GM19372 (cell line): ENCODE measurements at regions not wholly inside any gene's neighbourhood (a gene's known extent, or its start where the extent isn't known, plus 50 kb on each side); places are given as distances from the start of the nearest gene placed in this dataset.

Source experiments
- ATAC-seq: cut with Tn5 transposase; IDR thresholded peaks from one replicate; pipeline ENCODE4 v1.9.1; 2021; ENCODE audit warnings: mild to moderate bottlenecking, low read depth, moderate library complexity; ENCODE audit not compliant: unreplicated experiment

DNA sequence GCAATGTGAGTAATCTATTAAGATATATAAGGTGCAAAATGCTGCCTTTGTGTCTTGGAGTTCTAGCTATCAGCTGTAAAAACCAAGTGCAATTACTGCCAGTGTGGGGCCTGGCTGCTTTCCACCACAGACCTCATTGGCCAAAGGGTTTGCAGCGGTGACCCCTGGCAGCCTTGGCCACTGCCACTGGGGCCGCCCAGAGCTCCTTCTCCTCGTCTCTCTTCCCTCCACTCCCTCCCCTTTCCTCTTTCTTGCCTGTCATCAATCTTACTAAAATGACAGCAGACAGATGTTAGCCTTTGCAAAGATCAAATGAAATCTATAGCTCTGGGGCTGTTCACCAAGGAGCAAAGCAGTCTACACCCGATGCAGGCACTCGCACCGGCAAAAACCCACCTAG lies 986.3 kb downstream of the BCL11A start:
- no peak for ATAC-seq

DNA sequence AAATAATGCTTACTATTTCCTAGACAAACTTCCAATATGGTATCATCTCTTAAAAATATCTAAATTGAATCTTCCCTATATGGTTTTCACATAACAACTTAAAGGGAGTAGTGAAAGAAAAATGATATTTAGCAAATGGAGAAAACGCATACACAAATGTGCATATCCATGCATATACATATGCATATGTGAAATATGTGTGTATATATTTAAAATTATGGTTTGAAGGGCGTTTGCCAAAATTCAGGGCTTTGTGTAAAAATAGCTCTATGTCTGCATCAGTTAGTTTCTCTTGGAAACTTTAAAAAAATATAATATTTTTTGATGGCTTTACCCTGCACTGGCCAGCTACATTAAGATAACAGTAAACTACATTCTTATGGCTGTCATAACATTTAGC lies 986.7 kb downstream of the BCL11A start:
- no peak for ATAC-seq

DNA sequence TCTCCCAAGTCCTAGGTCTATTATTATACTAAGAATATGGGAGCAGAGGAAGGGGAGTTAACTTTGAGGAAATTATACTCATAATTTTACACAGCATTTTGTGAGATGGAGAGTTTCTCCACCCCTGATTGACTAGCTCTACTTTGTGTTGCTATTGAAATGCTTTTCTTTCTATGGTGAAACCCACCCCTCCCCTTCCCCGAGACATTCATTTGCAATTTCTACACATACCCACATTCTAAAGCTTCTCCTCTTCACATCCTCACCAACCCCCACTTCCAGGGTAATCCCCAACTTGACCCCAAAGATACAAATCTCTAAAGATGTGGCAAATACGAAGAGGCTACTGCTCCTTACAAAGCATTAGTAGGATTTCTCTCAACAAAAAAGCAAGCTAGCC lies 992.2 kb downstream of the BCL11A start:
- no peak for ATAC-seq

DNA sequence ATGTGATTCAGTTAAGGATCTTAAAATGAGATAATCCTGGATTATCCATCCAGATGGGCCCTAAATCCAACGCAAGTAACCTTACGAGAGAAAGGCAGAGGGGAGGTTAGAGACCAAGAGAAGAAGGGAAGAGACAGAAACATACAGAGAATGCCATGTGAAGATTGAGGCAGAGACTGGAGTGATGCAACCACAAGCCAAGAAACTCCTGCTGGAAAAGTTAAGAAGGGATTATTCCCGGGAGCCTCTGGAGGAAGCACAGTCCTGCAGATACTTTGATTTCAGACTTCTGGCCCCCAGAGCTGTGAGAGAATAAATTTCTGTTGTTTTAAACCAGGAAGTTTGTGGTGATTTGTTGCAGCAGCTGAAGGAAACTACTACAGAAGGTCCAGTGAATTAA lies 992.7 kb downstream of the BCL11A start:
- ATAC-seq: no peak

DNA sequence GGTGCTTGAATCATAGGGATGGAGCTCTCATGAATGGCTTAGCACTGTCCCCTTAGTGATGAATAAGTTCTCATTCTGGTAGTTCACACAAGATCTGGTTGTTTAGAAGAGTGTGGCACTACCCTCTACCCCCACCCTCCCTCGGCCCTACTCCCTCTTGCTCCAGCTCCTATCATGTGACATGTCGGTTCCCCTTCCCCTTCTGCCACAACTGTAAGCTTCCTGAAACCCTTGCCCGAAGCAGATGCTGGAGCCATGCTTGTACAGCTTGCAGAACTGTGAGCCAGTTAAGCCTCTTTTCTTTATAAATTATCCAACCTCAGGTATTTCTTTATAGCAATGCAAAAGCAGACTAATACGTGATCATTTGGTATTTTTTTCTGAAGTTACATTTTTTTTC lies 1012.6 kb downstream of the BCL11A start:
- no peak for ATAC-seq

DNA sequence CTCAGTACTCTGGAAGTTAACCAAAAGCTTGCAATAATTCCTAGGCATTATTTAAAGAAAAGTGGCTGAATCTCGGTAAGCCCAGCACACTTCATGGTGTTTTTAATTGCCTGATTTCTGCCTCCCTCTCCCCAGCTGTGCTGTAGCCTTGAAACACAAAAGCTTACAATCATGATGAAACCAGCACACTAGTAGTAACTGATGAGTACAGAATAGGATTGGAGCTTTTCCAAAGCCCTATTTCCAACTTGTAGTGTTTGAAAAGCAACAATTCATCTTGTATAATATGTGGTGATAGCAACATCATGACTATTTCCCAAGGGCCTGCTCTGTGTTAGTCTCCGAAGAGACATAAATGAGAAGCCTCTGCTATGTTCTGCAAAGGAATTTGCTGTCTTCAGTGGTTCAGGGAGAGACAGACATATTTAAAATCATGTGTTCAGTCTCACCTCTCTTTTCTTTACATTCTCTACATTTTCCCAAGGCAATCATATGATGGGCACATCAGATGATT lies 1015.0 kb downstream of the BCL11A start:
- no peak for ATAC-seq

DNA sequence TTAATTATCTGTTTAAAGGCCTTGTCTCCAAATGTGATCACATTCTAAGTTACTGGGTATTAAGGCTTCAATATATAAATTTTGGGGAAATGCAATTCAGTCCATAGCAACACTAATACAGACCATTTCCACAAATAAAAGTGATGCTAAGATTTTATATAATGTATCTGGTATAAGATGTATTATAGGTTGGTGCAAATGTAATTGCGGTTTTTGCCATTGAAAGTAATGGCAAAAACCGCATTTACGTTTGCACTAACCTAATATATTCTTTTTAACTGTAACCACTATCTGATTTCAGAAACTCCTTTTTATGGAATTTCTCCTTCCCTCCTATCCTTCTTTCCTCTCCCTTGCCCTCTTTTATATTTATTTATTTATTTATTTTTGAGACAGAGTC lies 1020.6 kb downstream of the BCL11A start:
- ATAC-seq: no peak

DNA sequence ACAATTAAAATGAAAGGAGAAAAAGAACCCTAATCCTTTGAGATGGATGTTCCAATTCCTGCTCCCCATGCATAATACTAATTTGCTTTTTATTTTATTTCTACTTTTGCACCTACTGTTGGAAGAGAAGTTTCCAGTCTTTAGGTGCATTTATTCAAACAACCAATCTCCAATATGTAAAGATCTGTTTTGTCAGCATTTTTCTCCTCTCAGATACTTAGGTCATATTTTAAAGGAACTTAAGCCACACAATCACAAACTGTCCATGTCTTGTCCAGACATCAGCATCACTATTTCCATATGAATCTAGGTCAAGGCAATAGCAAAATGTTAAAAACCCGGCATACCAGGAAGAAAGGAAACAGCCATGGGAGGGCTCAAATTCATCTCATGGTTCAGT lies 1023.2 kb downstream of the BCL11A start:
- ATAC-seq: no peak

DNA sequence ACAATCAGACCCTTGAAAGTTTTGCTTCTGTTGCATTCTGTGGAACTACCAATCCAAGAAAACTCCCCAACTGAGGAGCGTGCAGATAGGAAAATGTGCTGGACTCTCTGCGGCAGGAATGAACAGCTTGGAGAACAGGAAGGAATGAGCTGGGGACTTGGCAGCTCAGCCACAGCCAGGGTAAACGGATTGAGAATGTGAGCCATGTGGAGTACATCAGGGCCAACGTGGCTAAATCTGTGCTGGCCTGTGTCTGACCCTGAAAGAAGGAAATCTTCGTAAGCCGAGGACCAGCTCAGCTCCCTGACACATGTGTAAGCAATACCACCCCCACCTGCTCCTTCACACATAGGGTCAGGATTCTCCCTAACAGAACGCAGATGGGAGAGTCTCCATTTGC lies 1023.7 kb downstream of the BCL11A start:
- no peak for ATAC-seq

DNA sequence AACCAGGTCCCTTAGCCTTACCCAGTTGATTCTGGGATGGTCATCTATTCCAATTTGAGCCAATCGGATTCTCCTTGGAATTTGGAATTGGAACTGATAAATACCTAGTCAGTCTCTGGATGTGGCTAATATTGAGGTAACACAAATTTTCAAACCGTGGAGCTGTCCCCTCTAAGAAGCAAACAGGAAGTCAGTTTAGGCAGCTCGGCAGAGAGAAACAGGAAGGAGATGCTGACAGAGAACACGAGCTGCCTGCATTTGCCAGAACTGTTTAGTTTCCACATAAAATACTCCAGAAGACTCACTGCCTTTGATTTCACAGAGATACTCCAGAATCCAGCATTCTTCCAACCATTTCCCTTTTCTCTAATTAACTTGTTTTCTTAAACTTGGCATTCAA lies 1024.9 kb downstream of the BCL11A start:
- no peak for ATAC-seq

DNA sequence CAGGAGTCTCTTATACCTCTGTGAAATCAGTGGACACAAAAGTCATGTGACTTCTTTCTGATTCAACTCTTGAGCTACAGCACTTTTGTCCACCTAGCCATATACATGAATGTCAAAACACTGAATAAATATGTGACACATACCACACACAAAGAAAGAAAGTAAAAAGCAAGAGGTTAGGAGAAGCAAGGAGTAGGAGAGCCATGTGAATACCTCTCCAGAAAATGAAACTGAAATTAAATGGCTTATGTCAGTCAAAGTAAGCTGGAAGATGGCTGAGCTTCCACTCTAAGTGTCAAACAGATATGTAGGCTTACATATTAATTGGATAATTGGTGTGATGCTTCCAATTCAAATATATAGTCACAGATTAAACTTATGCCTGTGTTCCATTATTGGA lies 1050.5 kb downstream of the BCL11A start:
- ATAC-seq: no peak

DNA sequence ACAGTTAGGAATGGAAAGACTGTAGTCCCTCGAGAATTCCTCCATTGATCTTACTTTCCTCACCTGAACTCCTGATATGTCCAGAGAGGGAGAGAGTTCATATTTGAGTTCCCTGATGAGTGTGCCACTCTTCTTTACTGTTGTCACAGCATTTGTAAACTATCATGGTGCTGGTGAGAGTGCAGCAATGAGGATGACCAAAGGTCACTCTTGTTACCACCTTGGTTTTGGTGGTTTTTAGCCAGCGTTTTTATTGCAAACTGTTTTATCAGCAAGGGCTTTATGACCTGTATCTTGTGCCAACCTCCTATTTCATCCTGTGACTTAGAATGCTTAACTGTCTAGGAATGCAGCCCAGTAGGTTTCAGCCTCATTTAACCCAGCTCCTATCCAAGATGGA lies 1062.5 kb downstream of the BCL11A start:
- no peak for ATAC-seq

DNA sequence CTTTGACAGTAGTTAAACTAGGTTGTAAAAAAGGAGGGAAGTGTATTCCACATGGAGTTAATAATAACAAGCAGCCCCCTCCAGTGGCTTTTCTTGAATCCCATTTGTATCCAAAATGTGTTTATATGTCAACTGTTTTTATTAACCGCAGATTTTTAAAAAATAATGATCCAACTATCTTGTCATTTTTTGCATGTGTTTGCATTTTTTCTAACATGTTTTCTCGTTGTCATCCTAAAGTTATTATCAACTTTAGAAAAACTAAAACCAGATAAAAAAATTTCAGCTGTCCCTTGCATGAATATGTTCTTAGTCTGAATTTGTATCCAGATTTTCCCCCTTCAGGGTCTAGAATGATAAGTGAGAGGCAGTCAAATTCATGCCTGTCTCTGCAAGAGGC lies 1063.3 kb downstream of the BCL11A start:
- ATAC-seq: no peak

DNA sequence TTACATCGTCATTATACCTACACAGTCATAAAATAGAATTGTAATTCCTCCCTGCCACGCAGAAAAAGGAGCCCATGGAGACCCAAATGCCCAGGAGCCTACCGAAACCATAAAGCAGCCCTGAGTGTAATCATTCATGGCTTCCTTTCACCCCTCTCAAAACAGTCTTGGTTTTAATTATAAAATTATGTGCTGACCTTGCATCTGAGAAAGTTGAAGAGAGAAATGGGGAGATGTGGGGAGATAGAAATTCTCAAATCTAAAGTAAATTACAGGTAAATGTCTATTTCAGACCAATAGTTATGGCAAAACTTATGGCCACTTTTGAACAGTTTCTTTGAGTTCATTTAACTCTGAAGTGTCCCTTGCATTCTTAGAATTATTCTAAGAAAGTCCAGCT lies 1068.8 kb downstream of the BCL11A start:
- no peak for ATAC-seq

DNA sequence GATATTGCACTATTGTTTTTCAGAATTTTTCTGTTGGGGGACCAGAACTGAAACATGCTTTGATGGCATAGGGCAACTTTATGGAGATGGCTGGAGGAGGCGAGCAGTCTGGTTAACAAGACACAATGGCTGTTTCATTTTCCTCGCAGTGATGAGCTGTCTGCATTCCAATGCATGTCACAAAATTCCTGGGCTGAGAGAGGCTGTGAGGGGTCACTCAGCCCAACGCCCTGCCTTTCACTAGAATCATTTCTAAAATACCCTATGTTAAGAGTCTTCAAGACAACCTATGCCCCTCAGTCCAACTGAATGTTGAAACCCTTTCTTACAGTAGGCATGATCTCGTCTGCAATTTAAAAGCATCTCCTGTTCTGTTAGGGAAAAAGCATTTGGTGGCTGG lies 1090.0 kb downstream of the BCL11A start:
- no peak for ATAC-seq

DNA sequence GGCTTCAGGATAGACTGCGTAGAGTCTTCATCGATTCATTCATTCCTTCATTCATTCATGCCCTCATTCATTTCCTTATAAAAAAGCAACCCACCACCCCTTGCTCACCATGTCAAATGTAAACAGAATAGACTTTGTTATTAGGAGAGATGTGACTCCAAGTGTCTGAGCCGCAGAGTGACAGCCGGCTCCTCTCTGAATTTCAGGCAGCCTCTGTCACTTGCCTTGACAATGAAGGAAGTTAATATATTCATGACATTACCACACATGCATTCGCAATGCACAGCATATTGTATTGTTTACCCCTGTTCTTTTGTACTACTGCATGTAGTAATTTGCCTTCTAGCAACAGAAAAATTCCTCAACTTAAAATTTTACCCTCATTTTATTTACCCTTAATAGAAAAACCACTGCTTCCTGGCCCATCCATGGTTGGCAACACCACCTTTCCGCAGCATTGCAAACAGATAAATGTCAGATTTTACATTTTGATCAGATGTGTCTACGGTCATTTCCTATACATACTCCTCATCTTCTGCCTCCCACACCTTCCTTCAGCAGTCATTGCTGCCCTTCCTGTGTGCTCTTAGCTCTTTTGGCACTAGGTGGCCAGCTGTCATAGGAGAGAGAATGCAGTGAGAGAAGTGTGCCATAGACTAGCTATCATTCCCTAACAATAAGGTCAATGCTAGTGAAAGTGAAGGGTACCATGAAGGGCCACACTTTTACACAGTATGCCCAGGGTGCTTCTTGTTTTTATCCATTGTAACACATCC lies 1090.8 kb downstream of the BCL11A start:
- no peak for ATAC-seq

DNA sequence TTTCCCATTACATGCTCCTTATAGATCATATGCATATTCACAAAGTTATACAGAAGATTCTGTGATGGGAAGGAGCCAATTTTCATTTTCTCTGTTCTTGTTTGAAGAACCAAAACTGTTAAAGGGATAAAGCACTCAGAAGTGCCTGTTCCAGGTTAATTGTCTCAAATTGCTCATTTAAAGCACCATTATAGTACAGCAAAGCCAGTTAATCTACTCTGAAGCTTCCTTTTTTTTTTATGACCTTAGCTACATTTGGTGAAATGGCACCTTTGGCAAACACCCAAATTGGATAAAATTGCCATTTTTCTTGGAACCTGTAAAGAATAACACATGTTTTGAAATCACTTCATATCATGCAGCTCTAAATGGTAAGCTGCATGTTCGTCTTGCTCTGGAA lies 1092.3 kb downstream of the BCL11A start:
- ATAC-seq: no peak

DNA sequence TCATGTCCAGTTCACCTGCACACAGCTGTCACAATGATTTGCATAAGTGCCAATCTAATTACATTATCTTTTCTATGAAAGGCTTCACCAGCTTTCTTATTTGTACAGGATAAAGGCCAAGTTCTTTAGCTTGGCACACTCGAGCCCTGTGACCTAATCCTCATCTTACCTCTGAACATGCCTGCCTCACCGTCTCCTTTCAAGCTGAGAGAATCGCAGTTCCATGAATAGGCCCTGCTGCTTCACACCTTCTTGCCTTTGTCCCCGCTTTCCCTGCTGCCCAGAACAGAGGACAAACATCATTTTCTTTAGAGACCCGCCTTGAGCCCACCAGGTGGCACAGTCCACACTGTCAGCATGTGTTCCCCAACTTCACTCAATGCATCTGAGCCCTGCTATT lies 1094.7 kb downstream of the BCL11A start:
- no peak for ATAC-seq

DNA sequence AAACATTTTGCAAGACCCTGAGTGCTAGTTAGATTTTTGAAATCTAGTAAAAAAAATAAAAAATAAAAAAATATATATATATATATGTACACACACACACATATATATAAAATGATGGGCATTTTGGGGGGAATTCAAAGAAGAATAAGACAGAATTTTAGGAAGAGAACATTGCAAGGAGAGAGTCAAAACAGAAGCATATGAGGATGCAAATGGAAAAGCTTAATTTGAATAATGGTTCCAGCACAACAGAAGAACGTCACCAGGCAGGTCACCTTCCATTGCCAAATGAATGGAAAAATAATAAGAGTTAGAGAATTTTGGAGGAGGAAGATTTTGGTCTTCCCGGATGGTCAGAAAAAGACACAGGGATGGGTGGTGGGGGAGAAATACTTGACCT lies 1097.2 kb downstream of the BCL11A start:
- ATAC-seq: no peak

DNA sequence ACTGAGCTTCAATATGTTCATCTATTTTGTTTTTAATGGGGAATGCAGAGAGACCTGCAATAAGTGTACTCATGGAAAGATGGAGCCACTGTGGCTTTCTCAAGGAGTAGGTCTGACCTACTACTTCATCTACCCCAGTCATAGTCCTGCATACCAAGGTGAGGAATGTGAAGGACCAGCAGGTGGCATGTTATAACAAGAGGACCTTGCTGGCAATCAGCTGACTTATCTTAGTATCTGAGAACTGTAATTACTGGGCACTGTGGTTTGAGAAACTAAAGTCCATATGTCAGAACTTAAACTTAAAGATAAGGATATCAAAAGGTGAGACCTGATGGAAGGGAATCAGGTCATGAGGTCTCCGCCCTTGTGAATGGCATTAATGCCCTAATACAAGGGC lies 1104.2 kb downstream of the BCL11A start:
- ATAC-seq: no peak

DNA sequence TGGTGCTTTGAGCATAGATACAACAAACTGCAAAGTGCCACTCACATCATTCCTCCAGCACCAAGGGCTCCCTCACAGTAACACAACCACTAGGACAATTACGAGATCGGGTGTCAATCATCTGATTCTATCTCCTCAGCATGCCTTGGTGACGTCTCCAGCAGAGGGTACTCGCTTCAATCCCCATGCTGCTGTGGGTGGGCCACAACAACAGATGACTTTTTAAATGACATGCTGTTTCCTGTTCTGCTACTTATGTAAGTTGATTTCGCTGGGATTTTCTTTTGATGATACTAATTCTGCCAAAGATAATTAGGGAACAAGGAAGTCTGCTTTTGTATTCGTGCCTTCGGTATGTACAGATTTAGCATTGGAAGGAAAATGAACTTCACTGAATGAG lies 1113.0 kb downstream of the BCL11A start:
- ATAC-seq: no peak

DNA sequence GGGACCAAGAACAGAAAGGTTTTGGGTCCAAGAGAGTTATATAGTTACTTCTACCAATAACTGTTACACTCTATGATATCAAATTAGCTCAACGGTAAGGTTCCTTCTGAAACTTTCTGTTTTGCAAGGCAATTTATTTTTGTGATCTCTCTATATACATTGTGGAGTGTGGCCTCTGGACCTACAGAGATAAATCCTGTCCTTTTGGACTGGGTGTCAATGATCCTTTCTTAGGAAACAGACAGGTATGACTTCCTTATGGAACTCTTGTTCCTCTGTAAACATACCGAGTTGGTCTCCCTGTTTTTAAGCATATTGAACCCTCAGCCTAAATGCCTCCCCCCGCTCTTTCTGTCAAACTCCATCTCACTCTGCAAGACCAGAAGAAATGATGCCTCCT lies 1117.8 kb downstream of the BCL11A start:
- ATAC-seq: no peak

DNA sequence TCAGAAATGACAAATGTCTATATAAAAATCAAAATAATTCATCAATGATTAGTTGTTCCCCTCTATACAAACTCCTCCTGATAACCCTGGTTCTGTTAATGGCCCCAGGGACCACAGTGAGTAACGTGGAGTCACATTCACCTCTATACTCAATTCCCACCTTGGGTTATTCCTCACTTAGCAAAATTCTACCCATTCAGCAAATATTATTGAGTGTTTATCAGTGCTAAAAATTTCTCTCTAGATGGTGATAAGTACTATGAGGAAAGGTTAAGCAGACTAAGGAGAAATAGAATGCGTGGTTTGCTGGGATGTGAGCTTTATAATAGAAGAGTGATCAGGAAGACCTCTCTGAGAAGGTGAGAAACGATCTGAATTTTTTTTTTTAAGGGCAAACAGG lies 1124.5 kb downstream of the BCL11A start:
- ATAC-seq: no peak
